CD14-positive monocyte (primary cell): ENCODE measurements at regions not wholly inside any gene's neighbourhood (a gene's known extent, or its start where the extent isn't known, plus 50 kb on each side); places are given as distances from the start of the nearest gene placed in this dataset.

ENCODE experiments used
- DNase-seq, 3 donors: peaks; one replicate each; pipeline ENCODE4 v3.0.0-alpha.2; 2011 to 2022
- H2AFZ ChIP-seq: 2 replicates; pipeline ENCODE4 v1.6.0; 2012; ENCODE audit warnings: mild to moderate bottlenecking, low read depth, low read length, inconsistent platforms; ENCODE audit not compliant: insufficient read depth, poor library complexity, severe bottlenecking
- H3K27ac ChIP-seq, 2 donors: 1 replicate in 1 of 2; 2 replicates in 1 of 2; pipeline ENCODE4 v1.5.1; 2012 to 2013; ENCODE audit warnings: low read length in 2 of 2, control low read depth in 1 of 2, inconsistent platforms in 1 of 2, low read depth in 1 of 2, mild to moderate bottlenecking in 1 of 2
- H3K27me3 ChIP-seq, 2 donors: one replicate each; pipeline versions ENCODE4 v1.6.0 to v1.6.1; 2011 to 2013; ENCODE audit warnings: low read length in 2 of 2; ENCODE audit not compliant: control insufficient read depth in 2 of 2, insufficient read depth in 2 of 2
- H3K36me3 ChIP-seq, 2 donors: replicated peaks in 1 of 2; 1 replicate in 1 of 2; 2 replicates in 1 of 2; pipeline versions ENCODE4 v1.5.1 to v1.6.1; 2012 to 2013; ENCODE audit warnings: low read length in 2 of 2, control low read depth in 1 of 2, inconsistent platforms in 1 of 2, mild to moderate bottlenecking in 1 of 2; ENCODE audit not compliant: insufficient read depth in 2 of 2, control insufficient read depth in 1 of 2
- H3K4me1 ChIP-seq, 2 donors: 1 replicate in 1 of 2; 2 replicates in 1 of 2; pipeline versions ENCODE4 v1.5.1 to v1.6.1; 2012 to 2013; ENCODE audit warnings: low read length in 2 of 2, control low read depth in 1 of 2, inconsistent platforms in 1 of 2, mild to moderate bottlenecking in 1 of 2, moderate library complexity in 1 of 2; ENCODE audit not compliant: insufficient read depth in 2 of 2, control insufficient read depth in 1 of 2
- H3K4me2 ChIP-seq: replicated peaks from 2 replicates; pipeline ENCODE3; 2012; ENCODE audit warnings: low read length, moderate library complexity, mild to moderate bottlenecking; ENCODE audit not compliant: poor library complexity, severe bottlenecking; ENCODE audit errors: extremely low read depth
- H3K4me3 ChIP-seq, 3 experiments: fragments of 200-600 bp in 1 of 3; sonication (generic) in 1 of 3; replicated peaks in 1 of 3; 1 replicate in 2 of 3; 2 replicates in 1 of 3; pipeline ENCODE4 v1.5.1; 2011 to 2013; ENCODE audit warnings: low read length in 3 of 3, mild to moderate bottlenecking in 3 of 3, control low read depth in 2 of 3, low read depth in 2 of 3, inconsistent platforms in 1 of 3, moderate library complexity in 1 of 3
- H3K79me2 ChIP-seq: 2 replicates; pipeline ENCODE4 v1.6.0; 2012; ENCODE audit warnings: mild to moderate bottlenecking, control low read depth, inconsistent platforms, low read length, moderate library complexity; ENCODE audit not compliant: insufficient read depth
- H3K9ac ChIP-seq: 2 replicates; pipeline ENCODE4 v1.6.0; 2017; ENCODE audit warnings: low read length, mild to moderate bottlenecking; ENCODE audit not compliant: insufficient read depth, poor library complexity, severe bottlenecking
- H3K9me3 ChIP-seq, 2 donors: replicated peaks in 1 of 2; 1 replicate in 1 of 2; 2 replicates in 1 of 2; pipeline versions ENCODE4 v1.5.1 to v1.6.1; 2012 to 2013; ENCODE audit warnings: low read length in 2 of 2, control low read depth in 1 of 2; ENCODE audit not compliant: control insufficient read depth in 1 of 2, insufficient read depth in 1 of 2
- H4K20me1 ChIP-seq: 2 replicates; pipeline ENCODE4 v1.6.0; 2012; ENCODE audit warnings: mild to moderate bottlenecking, low read length, control low read depth, moderate library complexity; ENCODE audit not compliant: insufficient read depth
- H3K27ac Mint-ChIP-seq, 7 donors: one replicate each; pipeline ENCODE4 v1.8.0; 2020; ENCODE audit warnings: mild to moderate bottlenecking in 7 of 7, mixed read lengths in 7 of 7, moderate library complexity in 6 of 7, inconsistent platforms in 2 of 7
- H3K27me3 Mint-ChIP-seq, 3 donors: one replicate each; pipeline ENCODE4 v1.8.0; 2021 to 2022; ENCODE audit warnings: low read depth in 3 of 3, mild to moderate bottlenecking in 3 of 3, mixed read lengths in 3 of 3, moderate library complexity in 3 of 3, inconsistent platforms in 1 of 3
- H3K36me3 Mint-ChIP-seq, 2 donors: one replicate each; pipeline ENCODE4 v1.8.0; 2020; ENCODE audit warnings: mixed read lengths in 2 of 2, inconsistent platforms in 1 of 2, mild to moderate bottlenecking in 1 of 2
- H3K4me1 Mint-ChIP-seq: one replicate; pipeline ENCODE4 v1.8.0; 2020; ENCODE audit warnings: mild to moderate bottlenecking, mixed read lengths
- H3K4me3 Mint-ChIP-seq, 2 donors: one replicate each; pipeline ENCODE4 v1.8.0; 2020; ENCODE audit warnings: mild to moderate bottlenecking in 2 of 2, mixed read lengths in 2 of 2, moderate library complexity in 1 of 2
- H3K9me3 Mint-ChIP-seq, 7 donors: one replicate each; pipeline ENCODE4 v1.8.0; 2020 to 2022; ENCODE audit warnings: mixed read lengths in 7 of 7, mild to moderate bottlenecking in 6 of 7, moderate library complexity in 6 of 7, inconsistent platforms in 2 of 7
- CTCF ChIP-seq: fragments of 200-600 bp; IDR thresholded peaks from one replicate; pipeline ENCODE4 v1.8.0; 2022; ENCODE audit warnings: antibody characterized with exemption, mild to moderate bottlenecking
- WGBS: methylation state at CpG from one replicate; pipeline ENCODE4 v1.1.5; 2013; ENCODE audit warnings: missing lambda C conversion rate; ENCODE audit not compliant: insufficient coverage; 5-methylcytosine and 5-hydroxymethylcytosine counted together
- intact Hi-C, 2 donors: fragments of 100-400 bp; cut with micrococcal nuclease; formaldehyde crosslinking; loops; one replicate each; pipeline versions ENCODE4 v1.15.0 to v1.15.1; 2023

- WGBS: 0% methylated on average over 1 of the region's 14 CpGs
- DNase-seq: peak; percentile 62 to 72 (median 71)
- no peaks in the 10 kb centered on the region for H3K9me3 Mint-ChIP-seq
- Histone ChIP-seq H3K4me1 (peaks cover 42 to 44% of the 10 kb centered on the region in 2 donors), H3K9ac (no peak overlapping the region), H3K27me3 (no peaks in the 10 kb centered on the region), H3K36me3 (no peaks in the 10 kb centered on the region), H4K20me1 (no peaks in the 10 kb centered on the region), H3K4me3 (peak overlapping the region in 1 of 3 experiments; percentile 43), H3K79me2 (no peaks in the 10 kb centered on the region), H3K27ac (peak overlapping the region; percentile 30 to 70), H2AFZ (no peak overlapping the region), H3K4me2 (peak overlapping the region; percentile 41), H3K9me3 (no peaks in the 10 kb centered on the region)
- intact Hi-C loops: no loop called here
- peaks cover 0 to 2% of the 10 kb centered on the region in 2 donors for H3K36me3 Mint-ChIP-seq
- TF ChIP-seq CTCF: no peak
- peak overlapping the region; percentile 49 to 61 for H3K4me3 Mint-ChIP-seq
- peaks cover 2 to 9% (median 6%) of the 10 kb centered on the region in 3 donors for H3K27me3 Mint-ChIP-seq
- peak overlapping the region; percentile 34 to 89 (median 79) for H3K27ac Mint-ChIP-seq
- H3K4me1 Mint-ChIP-seq: peaks cover 64% of the 10 kb centered on the region
These were observed 107.1 kb downstream of the CEBPB start for GRCh38 chr20:50297498-50298376.

- H3K27ac ChIP-seq: no peak overlapping the region
- H3K9ac ChIP-seq: no peak overlapping the region
- no peaks in the 10 kb centered on the region for H3K79me2 ChIP-seq
- H3K36me3 ChIP-seq: no peaks in the 10 kb centered on the region
- H3K36me3 Mint-ChIP-seq: peaks cover 0 to 2% of the 10 kb centered on the region in 2 donors
- H3K9me3 Mint-ChIP-seq: no peaks in the 10 kb centered on the region
- H3K27ac Mint-ChIP-seq: peak overlapping the region in 4 of 7 donors; percentile 34 to 75 (median 38)
- H3K4me1 Mint-ChIP-seq: peaks cover 63% of the 10 kb centered on the region
- peaks cover 39 to 41% of the 10 kb centered on the region in 2 donors for H3K4me1 ChIP-seq
- intact Hi-C loops: no loop called here
- no peak overlapping the region for H3K4me3 ChIP-seq
- H3K27me3 ChIP-seq: no peaks in the 10 kb centered on the region
- H3K27me3 Mint-ChIP-seq: peaks cover 2 to 9% (median 8%) of the 10 kb centered on the region in 3 donors
- TF ChIP-seq CTCF: no peak
- no peak overlapping the region for H3K4me3 Mint-ChIP-seq
- no peaks in the 10 kb centered on the region for H3K9me3 ChIP-seq
- H2AFZ ChIP-seq: no peak overlapping the region
- no peak overlapping the region for H3K4me2 ChIP-seq
- H4K20me1 ChIP-seq: no peaks in the 10 kb centered on the region
- 99% methylated on average over 11 of the region's 20 CpGs for WGBS
- DNase-seq: no peak
These were observed 108.1 kb downstream of the CEBPB start for GRCh38 chr20:50298554-50299324.
